ENCODE measurements at regions not wholly inside any gene's neighbourhood (a gene's known extent, or its start where the extent isn't known, plus 50 kb on each side); places are given as distances from the start of the nearest gene placed in this dataset.
"Not testable (repeated sequence)": the region's sequence is repeated elsewhere in the genome, so short reads cannot be mapped to it uniquely, and the experiment has no call there.

GRCh38 chr15:36039996-36040572 is 494.1 kb upstream of the DPH6 start:
- no peak overlapping the region for H3K4me3 ChIP-seq (ENCODE audit: low read depth, low read length)
- no peak for TF ChIP-seq CTCF (conservative IDR thresholded peaks at IDR 0.05; ENCODE audit: low read depth, low read length)
- DNase-seq (ENCODE audit: low read depth), result no peak

GRCh38 chr15:36047018-36047716 is 501.2 kb upstream of the DPH6 start:
- H3K4me3 ChIP-seq (ENCODE audit: low read depth, low read length); DNase-seq (ENCODE audit: low read depth): not testable (repeated sequence)

- H3K4me3 ChIP-seq (ENCODE audit: low read depth, low read length), result no peak overlapping the region
- no peak for TF ChIP-seq CTCF (conservative IDR thresholded peaks at IDR 0.05; ENCODE audit: low read depth, low read length)
- DNase-seq (ENCODE audit: low read depth), result no peak
Observed at GRCh38 chr15:36050899-36051298, 504.9 kb upstream of the DPH6 start.

GRCh38 chr15:36052641-36053040 is 506.7 kb upstream of the DPH6 start:
- H3K4me3 ChIP-seq (ENCODE audit: low read depth, low read length); DNase-seq (ENCODE audit: low read depth): not testable (repeated sequence)
- peak; percentile 41 for TF ChIP-seq CTCF (conservative IDR thresholded peaks at IDR 0.05; ENCODE audit: low read depth, low read length)

GRCh38 chr15:36053746-36054145 is 507.8 kb upstream of the DPH6 start:
- no peak overlapping the region for H3K4me3 ChIP-seq (ENCODE audit: low read depth, low read length)
- no peak for TF ChIP-seq CTCF (conservative IDR thresholded peaks at IDR 0.05; ENCODE audit: low read depth, low read length)
- peak; percentile 19 for DNase-seq (ENCODE audit: low read depth)

- TF ChIP-seq CTCF (conservative IDR thresholded peaks at IDR 0.05; ENCODE audit: low read depth, low read length), result no peak
- no peak for DNase-seq (ENCODE audit: low read depth)
- H3K4me3 ChIP-seq (ENCODE audit: low read depth, low read length), result no peak overlapping the region
Observed at GRCh38 chr15:36059596-36059995, 513.6 kb upstream of the DPH6 start.

- TF ChIP-seq CTCF (conservative IDR thresholded peaks at IDR 0.05; ENCODE audit: low read depth, low read length), result no peak
- no peak overlapping the region for H3K4me3 ChIP-seq (ENCODE audit: low read depth, low read length)
Observed at GRCh38 chr15:36062357-36062756, 516.4 kb upstream of the DPH6 start.

More at GRCh38 chr15:36062357-36062756, 516.4 kb upstream of the DPH6 start:
- DNase-seq (ENCODE audit: low read depth), result no peak

All from epithelial cell of proximal tubule (primary cell).